D721Med (cell line): ENCODE measurements at regions not wholly inside any gene's neighbourhood (a gene's known extent, or its start where the extent isn't known, plus 50 kb on each side); places are given as distances from the start of the nearest gene placed in this dataset.

Experiments used
- DNase-seq: peaks from one replicate; pipeline ENCODE4 v3.0.0; 2011; ENCODE audit warnings: low spot score; ENCODE audit not compliant: insufficient read length
- FAIRE-seq: peaks from 2 replicates; lab custom pipeline; 2011; peaks lifted over from hg19 to GRCh38; lab: Jason Lieb, UNC
- CTCF ChIP-seq: IDR thresholded peaks from 2 replicates; pipeline ENCODE4 v1.5.1; 2012; ENCODE audit warnings: mild to moderate bottlenecking, control low read depth; ENCODE audit not compliant: insufficient read depth; ENCODE audit errors: missing control alignments

DNA sequence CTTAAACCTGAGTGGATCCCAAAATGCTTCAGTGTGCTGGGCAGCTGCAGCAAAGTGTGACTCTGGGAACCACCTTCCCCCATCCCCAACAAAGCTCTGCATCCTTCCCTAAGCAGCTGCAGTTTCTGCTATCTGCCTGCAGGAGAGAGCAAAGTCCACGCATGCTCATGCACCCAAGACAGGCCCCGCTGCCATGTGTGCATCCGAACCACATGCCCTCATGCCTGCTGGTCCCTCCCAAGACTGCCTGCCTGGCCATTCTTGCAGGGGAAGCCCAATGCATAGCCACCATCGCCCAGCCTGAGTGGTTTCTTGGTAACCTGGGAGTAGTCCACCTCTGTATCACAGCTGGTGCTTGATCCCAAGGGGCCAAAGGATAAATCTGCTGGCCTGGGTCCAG lies 94.3 kb upstream of the OLIG3 start:
- TF ChIP-seq CTCF = no peak
- no peak for FAIRE-seq
- DNase-seq = no peak

GRCh38 chr6:137589067-137589848 lies 95.1 kb upstream of the OLIG3 start:
- no peak for TF ChIP-seq CTCF
- DNase-seq = no peak
- FAIRE-seq = no peak

DNA sequence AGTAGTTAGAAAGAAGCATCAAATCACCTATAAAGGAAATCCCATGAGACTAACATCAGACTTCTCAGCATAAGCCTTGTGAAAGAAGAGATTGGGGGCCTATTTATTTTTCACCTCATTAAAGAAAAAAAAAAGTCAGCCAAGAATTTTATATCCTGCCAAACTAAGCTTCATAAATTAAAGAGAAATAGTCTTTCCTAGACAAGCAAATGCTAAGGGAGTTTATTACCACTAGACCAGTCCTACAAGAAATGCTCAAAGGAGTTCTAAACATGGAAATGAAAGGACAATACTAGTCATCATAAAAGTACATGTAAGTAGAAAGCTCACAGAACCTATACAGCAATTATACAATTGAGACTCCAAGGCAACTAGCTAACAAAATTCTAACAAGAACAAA lies 96.5 kb upstream of the OLIG3 start:
- FAIRE-seq (no peak), DNase-seq (no peak)
- TF ChIP-seq CTCF = no peak

DNA sequence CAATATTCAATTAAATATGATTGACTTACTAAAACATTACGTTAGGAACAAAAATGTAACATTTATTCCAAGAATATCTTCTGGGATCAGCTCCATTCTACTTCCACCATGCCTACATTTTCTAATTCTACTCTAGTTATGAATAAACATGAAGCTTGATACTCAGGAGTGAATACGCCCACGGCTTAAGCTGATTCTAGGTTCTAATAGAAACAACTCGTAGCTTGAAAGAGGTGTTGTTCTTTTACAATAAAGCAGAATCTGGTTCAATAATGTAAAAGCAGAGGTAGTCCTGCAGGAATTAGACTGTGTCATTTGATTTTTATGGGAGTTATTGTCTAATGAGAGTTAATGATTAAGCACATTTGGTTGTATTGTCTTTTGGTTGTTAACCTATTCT lies 107.3 kb upstream of the OLIG3 start:
- FAIRE-seq = no peak
- no peak for DNase-seq
- TF ChIP-seq CTCF = no peak

- TF ChIP-seq CTCF = no peak
- FAIRE-seq = no peak
- DNase-seq = no peak
Measured at GRCh38 chr6:137602313-137603197, 108.4 kb upstream of the OLIG3 start.

- TF ChIP-seq CTCF = no peak
- FAIRE-seq = no peak
- no peak for DNase-seq
Measured at GRCh38 chr6:137610702-137611101, 116.5 kb upstream of the OLIG3 start.
